PC-3 (cell line): ENCODE measurements at regions not wholly inside any gene's neighbourhood (a gene's known extent, or its start where the extent isn't known, plus 50 kb on each side); places are given as distances from the start of the nearest gene placed in this dataset.

Source experiments
- ATAC-seq: fragments of 200-7000 bp; cut with Tn5 transposase; 2 replicates; pipeline ENCODE4 v1.9.1; 2020; ENCODE audit warnings: mild to moderate bottlenecking, moderate library complexity
- BruUV-seq: library from RNA; stranded (reverse); fragments of 400-500 nt; replicated peaks from 2 replicates; lab custom pipeline; 2021; lab: Mats Ljungman, UMichigan
- CTCF ChIA-PET: fragments of 300-600 bp; sonication (Branson Sonifier 250); formaldehyde crosslinking; loops from one replicate; lab custom pipeline; 2022; ENCODE audit warnings: antibody characterized with exemption; lab: Charles Lee
- POLR2A ChIA-PET: fragments of 300-600 bp; sonication (Branson Sonifier 250); formaldehyde crosslinking; loops from one replicate; lab custom pipeline; 2022; ENCODE audit warnings: antibody characterized with exemption; ENCODE audit not compliant: unreplicated experiment; lab: Charles Lee
- DNase-seq: peaks from one replicate; pipeline ENCODE4 v3.0.0-alpha.2; 2015
- H2AFZ ChIP-seq: fragments of 300-600 bp; sonication (generic); 2 replicates; pipeline ENCODE4 v1.6.0; 2016; ENCODE audit warnings: antibody characterized with exemption, low read length
- H3F3A ChIP-seq: fragments of 300-600 bp; sonication (generic); one replicate; pipeline ENCODE4 v1.6.0; 2017; ENCODE audit warnings: antibody characterized with exemption, low read length, control low read depth, mild to moderate bottlenecking; ENCODE audit not compliant: unreplicated experiment
- H3K27ac ChIP-seq: fragments of 300-600 bp; sonication (generic); 2 replicates; pipeline ENCODE4 v1.5.1; 2016; ENCODE audit warnings: mild to moderate bottlenecking, low read length
- H3K27me3 ChIP-seq: fragments of 300-600 bp; sonication (generic); 2 replicates; pipeline ENCODE4 v1.6.1; 2016; ENCODE audit warnings: low read length, mixed read lengths
- H3K36me3 ChIP-seq: fragments of 300-600 bp; sonication (generic); 2 replicates; pipeline ENCODE4 v1.6.1; 2016; ENCODE audit warnings: low read depth, mixed run types, low read length, mixed read lengths
- H3K4me1 ChIP-seq: fragments of 300-600 bp; sonication (generic); 2 replicates; pipeline ENCODE4 v1.5.1; 2016; ENCODE audit warnings: low read length; ENCODE audit not compliant: insufficient read depth
- H3K4me2 ChIP-seq: fragments of 300-600 bp; sonication (generic); 2 replicates; pipeline ENCODE4 v1.6.0; 2016; ENCODE audit warnings: low read length
- H3K4me3 ChIP-seq: fragments of 300-600 bp; sonication (generic); 2 replicates; pipeline ENCODE4 v1.5.1; 2016; ENCODE audit warnings: mild to moderate bottlenecking, low read length, mixed read lengths
- H3K79me2 ChIP-seq: fragments of 300-600 bp; sonication (generic); 2 replicates; pipeline ENCODE4 v1.6.1; 2017; ENCODE audit warnings: low read length, mixed read lengths
- H3K9ac ChIP-seq: fragments of 300-600 bp; sonication (generic); 2 replicates; pipeline ENCODE4 v1.6.0; 2016; ENCODE audit warnings: mild to moderate bottlenecking, low read length
- H3K9me2 ChIP-seq: fragments of 300-600 bp; sonication (generic); replicated peaks from 2 replicates; pipeline ENCODE4 v1.6.1; 2016; ENCODE audit warnings: mixed run types, low read length, mixed read lengths
- H3K9me3 ChIP-seq: fragments of 300-600 bp; sonication (generic); 2 replicates; pipeline ENCODE4 v1.6.1; 2016; ENCODE audit warnings: low read length, mixed read lengths
- H4K20me1 ChIP-seq: fragments of 300-600 bp; sonication (generic); 2 replicates; pipeline ENCODE4 v1.6.1; 2016; ENCODE audit warnings: low read length, mixed read lengths
- EZH2 ChIP-seq: fragments of 300-600 bp; sonication (generic); IDR thresholded peaks from one replicate; pipeline ENCODE4 v1.6.1; 2017; ENCODE audit warnings: antibody characterized with exemption, mild to moderate bottlenecking, low read length; ENCODE audit not compliant: unreplicated experiment
- EZH2phosphoT487 ChIP-seq: fragments of 300-600 bp; sonication (generic); IDR thresholded peaks from 2 replicates; pipeline ENCODE4 v1.6.1; 2018; ENCODE audit warnings: mild to moderate bottlenecking, antibody characterized with exemption, low read length, borderline replicate concordance
- intact Hi-C: fragments of 100-400 bp; cut with micrococcal nuclease; formaldehyde crosslinking; loops from 2 replicates; pipeline ENCODE4 v1.9.0; 2023
- TF ChIP-seq, protein P1 (sequence below): fragments of 300-600 bp; sonication (generic); conservative IDR thresholded peaks from 2 replicates; pipeline ENCODE4 v1.5.1; 2017; ENCODE audit warnings: antibody characterized with exemption, low read depth, mild to moderate bottlenecking, low read length

DNA sequence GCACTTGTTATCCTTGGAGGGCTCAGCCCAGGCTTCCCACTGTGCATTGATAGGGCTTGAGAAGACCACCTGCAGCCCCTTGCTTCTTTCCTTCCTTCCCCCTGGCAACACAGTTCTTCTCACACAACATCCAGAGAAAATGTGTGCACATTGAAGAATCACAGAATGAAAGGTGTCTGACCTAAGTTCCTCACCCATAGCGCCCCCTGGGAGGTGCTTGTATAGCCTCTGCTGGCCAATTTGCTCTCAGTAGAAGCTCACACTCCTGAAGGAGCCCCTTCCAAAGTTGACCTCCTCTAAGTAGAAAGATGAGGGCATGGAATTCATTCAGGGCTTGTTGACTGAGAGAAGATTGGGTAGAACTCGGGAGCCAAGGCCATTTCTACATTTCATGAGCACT is 758.4 kb upstream of the KLHL29 start:
- Histone ChIP-seq H3K4me2 (no peak overlapping the region), H3K9ac (no peak overlapping the region), H4K20me1 (no peaks in the 10 kb centered on the region), H3K4me3 (no peak overlapping the region), H3F3A (no peaks in the 10 kb centered on the region), H3K79me2 (no peaks in the 10 kb centered on the region), H3K4me1 (no peaks in the 10 kb centered on the region), H2AFZ (no peak overlapping the region), H3K9me2 (no peaks in the 10 kb centered on the region), H3K27ac (no peak overlapping the region), H3K9me3 (0 out of 2 replicates have a peak, but pooled peaks cover 4% of the 10 kb centered on the region), H3K36me3 (no peaks in the 10 kb centered on the region), H3K27me3 (no peaks in the 10 kb centered on the region)
- intact Hi-C loops: no loop called here
- DNase-seq: no peak
- BruUV-seq: no TSS peak
- ChIA-PET CTCF (no interaction called here), POLR2A (no interaction called here)
- no peak for ATAC-seq
- no peak for TF ChIP-seq EZH2
- TF ChIP-seq, protein P1, sequence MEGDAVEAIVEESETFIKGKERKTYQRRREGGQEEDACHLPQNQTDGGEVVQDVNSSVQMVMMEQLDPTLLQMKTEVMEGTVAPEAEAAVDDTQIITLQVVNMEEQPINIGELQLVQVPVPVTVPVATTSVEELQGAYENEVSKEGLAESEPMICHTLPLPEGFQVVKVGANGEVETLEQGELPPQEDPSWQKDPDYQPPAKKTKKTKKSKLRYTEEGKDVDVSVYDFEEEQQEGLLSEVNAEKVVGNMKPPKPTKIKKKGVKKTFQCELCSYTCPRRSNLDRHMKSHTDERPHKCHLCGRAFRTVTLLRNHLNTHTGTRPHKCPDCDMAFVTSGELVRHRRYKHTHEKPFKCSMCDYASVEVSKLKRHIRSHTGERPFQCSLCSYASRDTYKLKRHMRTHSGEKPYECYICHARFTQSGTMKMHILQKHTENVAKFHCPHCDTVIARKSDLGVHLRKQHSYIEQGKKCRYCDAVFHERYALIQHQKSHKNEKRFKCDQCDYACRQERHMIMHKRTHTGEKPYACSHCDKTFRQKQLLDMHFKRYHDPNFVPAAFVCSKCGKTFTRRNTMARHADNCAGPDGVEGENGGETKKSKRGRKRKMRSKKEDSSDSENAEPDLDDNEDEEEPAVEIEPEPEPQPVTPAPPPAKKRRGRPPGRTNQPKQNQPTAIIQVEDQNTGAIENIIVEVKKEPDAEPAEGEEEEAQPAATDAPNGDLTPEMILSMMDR: peak; percentile 15; the same call in 1 of the 2 replicates

DNA sequence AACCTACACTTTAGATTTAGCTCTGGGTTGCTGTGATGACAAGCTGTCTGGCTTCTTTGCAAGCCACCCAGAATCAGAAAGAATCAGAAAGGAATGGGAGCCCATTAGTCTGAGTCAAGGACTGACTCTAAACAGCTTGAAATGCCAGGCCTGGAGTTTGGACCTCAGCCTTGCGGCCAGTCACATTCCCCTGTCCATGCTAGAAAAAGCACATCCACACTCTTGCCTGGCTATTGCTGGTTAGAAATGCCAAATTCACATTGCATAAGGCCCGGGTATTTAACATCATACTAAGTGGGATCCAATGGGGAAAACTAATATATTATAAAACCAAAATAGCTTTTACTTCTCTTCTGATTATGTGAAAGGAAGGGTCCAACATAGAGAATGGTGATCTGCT is 756.8 kb upstream of the KLHL29 start:
- TF ChIP-seq EZH2phosphoT487 (no peak), EZH2 (no peak)
- TF ChIP-seq, protein P1: no peak
- CTCF ChIA-PET: no interaction called here
- no TSS peak for BruUV-seq
- H3K9ac ChIP-seq: no peak overlapping the region
- H3K4me2 ChIP-seq: no peak overlapping the region
- H2AFZ ChIP-seq: no peak overlapping the region
- DNase-seq (no peak), ATAC-seq (no peak)
- no peaks in the 10 kb centered on the region for H3K9me2 ChIP-seq
- no peaks in the 10 kb centered on the region for H3K36me3 ChIP-seq
- intact Hi-C loops: no loop called here
- no peak overlapping the region for H3K27ac ChIP-seq
- no peaks in the 10 kb centered on the region for H4K20me1 ChIP-seq
- H3K27me3 ChIP-seq: no peaks in the 10 kb centered on the region
- no peaks in the 10 kb centered on the region for H3F3A ChIP-seq
- 0 out of 2 replicates have a peak, but pooled peaks cover under 1% of the 10 kb centered on the region for H3K9me3 ChIP-seq
- no peaks in the 10 kb centered on the region for H3K4me1 ChIP-seq
- POLR2A ChIA-PET: no interaction called here
- H3K4me3 ChIP-seq: no peak overlapping the region
- H3K79me2 ChIP-seq: no peaks in the 10 kb centered on the region

DNA sequence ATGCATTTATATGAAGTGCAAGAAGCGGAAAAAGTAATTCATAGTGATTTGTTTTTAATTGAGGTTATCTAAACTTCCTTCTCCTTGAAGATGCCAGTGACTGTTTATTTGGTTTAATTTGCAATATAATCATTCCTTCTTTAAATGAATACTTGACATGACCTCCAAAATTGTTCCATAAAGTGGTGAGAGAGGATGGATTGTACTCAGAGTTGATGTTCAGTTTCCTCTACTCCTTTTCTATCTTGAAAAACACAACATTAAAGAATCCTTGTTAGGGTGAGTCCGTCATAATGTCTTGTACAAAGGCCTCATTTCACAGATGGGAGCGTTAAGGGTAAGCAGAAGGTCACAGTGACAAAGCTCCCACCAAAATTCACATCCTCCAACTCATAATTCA is 756.1 kb upstream of the KLHL29 start:
- no peak overlapping the region for H3K9ac ChIP-seq
- no peaks in the 10 kb centered on the region for H3K27me3 ChIP-seq
- no peaks in the 10 kb centered on the region for H3K4me1 ChIP-seq
- no peak overlapping the region for H2AFZ ChIP-seq
- H3K9me2 ChIP-seq: no peaks in the 10 kb centered on the region
- no peak overlapping the region for H3K27ac ChIP-seq
- H4K20me1 ChIP-seq: no peaks in the 10 kb centered on the region
- ATAC-seq: no peak
- no peaks in the 10 kb centered on the region for H3K79me2 ChIP-seq
- ChIA-PET CTCF (no interaction called here), POLR2A (no interaction called here)
- no peak overlapping the region for H3K4me3 ChIP-seq
- H3K9me3 ChIP-seq: no peaks in the 10 kb centered on the region
- H3F3A ChIP-seq: no peaks in the 10 kb centered on the region
- no peak overlapping the region for H3K4me2 ChIP-seq
- no TSS peak for BruUV-seq
- intact Hi-C loops: no loop called here
- TF ChIP-seq EZH2 (no peak), EZH2phosphoT487 (no peak)
- TF ChIP-seq, protein P1: no peak
- no peak for DNase-seq
- H3K36me3 ChIP-seq: no peaks in the 10 kb centered on the region
